Activated CD4-positive, alpha-beta T cell treated with anti-CD3 and anti-CD28 coated beads for 36 hours (primary cell): ENCODE measurements at regions not wholly inside any gene's neighbourhood (a gene's known extent, or its start where the extent isn't known, plus 50 kb on each side); places are given as distances from the start of the nearest gene placed in this dataset.
A peak's percentile ranks its signal among the peaks of the same experiment; 100 is the strongest.
"Not testable (repeated sequence)": the region's sequence is repeated elsewhere in the genome, so short reads cannot be mapped to it uniquely, and the experiment has no call there.

Source experiments
- ATAC-seq: fragments of 200-7000 bp; cut with Tn5 transposase; one replicate; pipeline ENCODE4 v1.10.0; 2021; ENCODE audit warnings: mild to moderate bottlenecking, moderate library complexity
- CTCF ChIA-PET: fragments of 350-600 bp; sonication (Branson Sonifier 250); formaldehyde crosslinking; loops from one replicate; lab custom pipeline; 2021; ENCODE audit warnings: antibody characterized with exemption; lab: Charles Lee
- POLR2A ChIA-PET: fragments of 350-600 bp; sonication (Branson Sonifier 250); formaldehyde crosslinking; loops from one replicate; lab custom pipeline; 2021; ENCODE audit warnings: antibody characterized with exemption, inconsistent platforms; lab: Charles Lee
- DNase-seq: peaks from one replicate; pipeline ENCODE4 v3.0.0-alpha.2; 2020
- H3K27ac Mint-ChIP-seq: one replicate; pipeline ENCODE4 v1.8.0; 2021; ENCODE audit warnings: mixed read lengths
- H3K27me3 Mint-ChIP-seq: one replicate; pipeline ENCODE4 v1.8.0; 2021; ENCODE audit warnings: mixed read lengths
- H3K36me3 Mint-ChIP-seq: one replicate; pipeline ENCODE4 v1.8.0; 2021; ENCODE audit warnings: low read depth, mixed read lengths
- H3K4me1 Mint-ChIP-seq: one replicate; pipeline ENCODE4 v1.8.0; 2021; ENCODE audit warnings: mixed read lengths
- H3K4me3 Mint-ChIP-seq: one replicate; pipeline ENCODE4 v1.8.0; 2021; ENCODE audit warnings: mild to moderate bottlenecking, moderate library complexity, mixed read lengths
- H3K9me3 Mint-ChIP-seq: one replicate; pipeline ENCODE4 v1.8.0; 2021; ENCODE audit warnings: low read depth, mixed read lengths
- intact Hi-C, 2 experiments: fragments of 100-400 bp; cut with DNase I in 1 of 2; cut with micrococcal nuclease in 1 of 2; formaldehyde crosslinking; loops; one replicate each; pipeline versions ENCODE4 v1.14.2 to v1.15.1; 2022 to 2024; cut with DNase I, micrococcal nuclease

DNA sequence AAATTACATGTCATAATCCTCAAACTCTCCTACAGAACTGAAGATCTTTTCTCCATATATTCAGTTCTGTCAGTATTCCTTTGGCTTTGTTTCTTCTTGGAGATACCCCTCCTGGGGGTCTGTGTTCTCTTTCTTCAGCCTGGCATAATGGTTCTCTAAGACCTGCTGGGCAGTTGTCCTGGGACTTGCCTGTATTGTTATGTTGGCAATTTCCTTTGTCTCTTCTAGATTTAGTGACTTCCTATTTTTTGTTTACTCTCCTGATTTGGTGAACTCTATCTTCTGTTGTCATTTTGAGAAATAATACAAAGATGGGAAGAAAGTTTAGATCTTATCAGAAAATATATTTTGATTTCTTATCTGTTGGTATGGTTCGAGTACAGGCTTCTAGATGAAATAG, 127.8 kb downstream of the GOSR1 start:
- peaks cover 19% of the 10 kb centered on the region for H3K4me1 Mint-ChIP-seq
- intact Hi-C loops: no loop called here
- H3K27ac Mint-ChIP-seq: no peak overlapping the region
- DNase-seq (no peak), ATAC-seq (no peak)
- ChIA-PET POLR2A (no interaction called here), CTCF (interaction anchor here (1.2 kb wide), 1 partner anchor 93 kb away, joined by 3 read pairs; no protein-coding TSS in a partner anchor)
- H3K4me3 Mint-ChIP-seq: no peak overlapping the region
- H3K27me3 Mint-ChIP-seq: no peaks in the 10 kb centered on the region
- H3K9me3 Mint-ChIP-seq: no peaks in the 10 kb centered on the region
- no peaks in the 10 kb centered on the region for H3K36me3 Mint-ChIP-seq

DNA sequence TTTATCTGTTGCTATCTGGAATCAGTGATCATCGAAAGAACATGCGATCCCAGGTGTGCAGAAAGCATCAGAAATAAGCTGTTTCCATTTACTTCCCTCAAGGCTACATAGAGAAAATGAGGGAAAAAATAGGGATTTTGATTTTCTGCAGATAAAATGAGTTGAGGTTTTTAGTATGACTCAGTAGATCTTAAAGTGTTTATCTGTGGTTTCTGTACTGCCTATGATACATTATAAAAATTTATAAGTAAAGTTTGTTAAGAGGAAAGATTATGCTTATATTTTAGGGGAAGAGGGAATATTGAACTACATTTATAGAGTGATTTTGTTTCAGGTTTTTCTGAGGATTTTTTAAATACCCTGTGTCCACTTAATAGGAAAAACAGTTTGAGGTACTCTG, 125.2 kb downstream of the GOSR1 start:
- H3K27me3 Mint-ChIP-seq, CTCF ChIA-PET, H3K27ac Mint-ChIP-seq, DNase-seq, POLR2A ChIA-PET, ATAC-seq, H3K36me3 Mint-ChIP-seq, H3K4me3 Mint-ChIP-seq, H3K9me3 Mint-ChIP-seq: not testable (repeated sequence)
- H3K4me1 Mint-ChIP-seq: peaks cover 30% of the 10 kb centered on the region
- intact Hi-C loops: loop anchor here in 1 of 2 experiments (5.0 kb wide), 1 partner anchor 115 kb away; no protein-coding TSS in a partner anchor

DNA sequence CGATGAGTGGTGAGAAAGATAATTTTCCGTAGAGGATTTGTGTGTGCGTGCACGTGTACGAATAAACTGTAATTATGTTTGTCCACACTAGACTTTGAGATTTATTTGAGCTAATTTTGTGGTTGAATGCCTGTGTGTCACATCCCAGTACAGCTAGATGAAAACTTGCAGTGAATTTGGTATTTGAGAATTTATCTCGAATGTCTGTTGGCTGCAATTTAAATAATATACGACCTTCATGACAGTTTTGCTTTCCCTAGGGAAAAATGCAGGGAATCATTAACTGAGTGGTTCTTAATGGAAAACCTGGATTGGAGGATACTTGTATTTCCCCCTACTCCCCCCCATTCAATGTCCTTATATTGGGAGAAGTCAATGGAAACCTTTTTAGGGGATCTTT, 124.8 kb downstream of the GOSR1 start:
- H3K27me3 Mint-ChIP-seq, ATAC-seq, DNase-seq, H3K27ac Mint-ChIP-seq, POLR2A ChIA-PET, H3K36me3 Mint-ChIP-seq, H3K9me3 Mint-ChIP-seq, CTCF ChIA-PET: not testable (repeated sequence)
- Mint-ChIP-seq H3K4me3 (peak overlapping the region; percentile 95), H3K4me1 (peaks cover 30% of the 10 kb centered on the region)
- intact Hi-C loops: loop anchor here in 1 of 2 experiments (5.0 kb wide), 1 partner anchor 115 kb away; no protein-coding TSS in a partner anchor

DNA sequence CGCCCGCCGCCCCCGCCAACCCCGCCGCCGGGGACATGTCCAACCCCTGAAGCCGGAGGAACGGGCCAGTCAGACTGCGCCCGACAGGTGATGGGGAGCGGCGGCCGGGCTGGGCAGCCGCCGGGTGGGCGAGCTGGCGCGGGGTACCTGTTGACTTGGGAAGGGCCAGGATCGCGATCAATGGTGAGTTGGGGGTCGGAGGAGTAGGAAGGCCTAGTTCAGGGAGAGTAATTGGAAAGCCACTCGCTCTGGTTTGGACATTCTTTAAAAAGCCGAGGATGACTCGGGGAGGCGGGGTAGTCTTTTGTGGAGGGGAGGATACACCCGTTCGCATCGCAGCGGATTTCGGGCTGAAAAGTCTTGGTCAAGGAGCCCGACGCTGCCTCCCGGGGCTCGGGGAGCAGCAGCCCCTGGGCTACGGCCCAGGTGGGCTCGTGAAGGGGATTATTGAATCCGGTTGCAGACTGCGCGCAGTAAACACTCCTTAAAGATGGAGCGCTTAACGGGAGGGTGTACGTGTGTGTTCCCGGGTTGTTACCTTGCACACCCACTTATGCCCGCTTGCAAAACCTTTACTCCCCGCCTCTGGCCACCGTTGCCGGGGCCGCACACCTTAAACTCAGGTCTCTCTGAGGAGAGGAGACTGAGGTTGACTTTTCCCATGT, 123.8 kb downstream of the GOSR1 start:
- Mint-ChIP-seq H3K27ac (peak overlapping the region; percentile 87), H3K36me3 (no peaks in the 10 kb centered on the region), H3K27me3 (no peaks in the 10 kb centered on the region), H3K9me3 (no peaks in the 10 kb centered on the region), H3K4me1 (peaks cover 30% of the 10 kb centered on the region), H3K4me3 (peak overlapping the region; percentile 95)
- POLR2A ChIA-PET: interaction anchor here (0.5 to 0.6 kb wide), 2 partner anchors 90 to 367 kb away, joined by 3 to 4 read pairs; no protein-coding TSS in a partner anchor
- intact Hi-C loops: loop anchor here in 1 of 2 experiments (5.0 kb wide), 1 partner anchor 116 kb away; no protein-coding TSS in a partner anchor
- CTCF ChIA-PET: interaction anchor here (0.6 kb wide), 1 partner anchor 512 kb away, joined by 3 read pairs; no protein-coding TSS in a partner anchor
- DNase-seq (peak; percentile 38), ATAC-seq (peak; percentile 11)

DNA sequence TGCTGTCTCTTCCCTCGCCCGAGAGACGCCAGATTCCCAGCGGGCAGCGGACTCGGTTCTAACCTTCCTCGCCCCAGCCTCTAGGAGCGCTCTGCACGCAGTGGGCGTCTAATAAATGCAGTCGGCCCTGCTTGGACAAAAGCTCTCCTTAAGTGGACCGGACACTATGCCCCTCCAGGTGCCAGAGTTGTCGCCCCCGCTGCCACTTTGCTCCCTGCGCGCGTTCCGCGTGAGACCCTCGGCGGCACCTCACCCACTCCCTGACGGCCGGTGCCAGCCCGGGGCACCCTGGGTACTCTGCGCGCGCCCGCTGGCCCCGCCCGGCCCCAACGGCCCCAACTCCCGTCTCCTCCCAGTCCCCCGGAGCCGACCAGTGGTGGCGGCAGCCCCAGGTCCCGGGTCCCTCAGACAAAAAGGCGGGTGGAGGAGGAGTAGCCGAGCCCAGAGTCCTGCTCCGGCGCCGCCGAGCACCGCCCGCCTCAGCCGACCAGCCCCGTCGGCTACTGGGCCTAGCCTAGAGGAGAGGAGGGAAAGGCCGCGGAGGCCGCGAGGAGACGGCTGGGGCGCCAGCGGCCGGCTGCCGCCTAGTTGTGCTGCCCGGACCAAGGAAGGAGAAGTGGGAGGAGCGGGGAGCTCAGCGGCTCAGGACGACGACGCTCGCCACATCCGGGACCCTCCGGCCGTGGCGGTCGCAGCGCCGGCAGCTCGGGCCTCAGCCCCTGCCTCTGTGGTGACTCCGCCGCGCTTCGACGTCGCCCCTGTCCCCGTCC, 123.0 kb downstream of the GOSR1 start:
- Mint-ChIP-seq H3K27me3 (no peaks in the 10 kb centered on the region), H3K4me1 (peaks cover 29% of the 10 kb centered on the region), H3K36me3 (peaks cover 3% of the 10 kb centered on the region), H3K9me3 (no peaks in the 10 kb centered on the region), H3K27ac (no peak overlapping the region), H3K4me3 (peak overlapping the region; percentile 95)
- ChIA-PET POLR2A (interaction anchor here (0.5 to 0.6 kb wide), 2 partner anchors 89 to 368 kb away, joined by 3 to 4 read pairs; no protein-coding TSS in a partner anchor), CTCF (interaction anchor here (0.6 kb wide), 1 partner anchor 512 kb away, joined by 3 read pairs; no protein-coding TSS in a partner anchor)
- peak; percentile 95 for ATAC-seq
- intact Hi-C loops: loop anchor here in 1 of 2 experiments (5.0 kb wide), 1 partner anchor 117 kb away; no protein-coding TSS in a partner anchor
- DNase-seq: peak; percentile 81

DNA sequence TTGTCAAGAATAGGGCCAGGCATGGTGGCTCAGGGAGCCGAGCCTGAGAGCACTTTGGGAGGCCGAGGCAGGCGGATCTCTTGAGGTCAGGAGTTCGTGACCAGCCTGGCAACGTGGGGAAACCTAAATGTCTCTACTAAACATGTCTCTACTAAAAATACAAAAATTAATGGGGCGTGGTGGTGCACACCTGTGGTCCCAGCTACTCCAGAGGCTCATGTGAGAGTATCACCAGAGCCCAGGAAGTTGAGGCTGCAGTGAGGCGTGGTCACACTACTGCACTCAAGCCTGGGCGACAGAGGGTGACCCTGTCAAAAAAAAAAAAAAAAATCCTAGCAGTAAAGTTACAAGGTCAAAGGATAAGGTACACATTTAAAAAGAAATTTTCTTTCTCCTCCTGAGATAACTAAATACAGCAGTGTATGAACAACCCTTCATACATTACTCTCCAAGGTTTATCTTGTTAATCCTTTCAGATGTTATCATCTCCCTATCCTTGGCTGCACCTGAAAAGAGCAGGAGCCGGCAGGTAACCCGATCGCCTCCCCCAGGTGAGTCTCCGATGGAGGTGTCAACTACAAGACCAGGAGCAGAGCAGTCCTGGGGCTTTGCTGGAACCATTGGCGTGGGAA, 122.3 kb downstream of the GOSR1 start:
- CTCF ChIA-PET: interaction anchor here (0.7 kb wide), 1 partner anchor 600 kb away, joined by 3 read pairs; no protein-coding TSS in a partner anchor
- Mint-ChIP-seq H3K4me3 (peak overlapping the region; percentile 95), H3K27me3 (no peaks in the 10 kb centered on the region)

DNA sequence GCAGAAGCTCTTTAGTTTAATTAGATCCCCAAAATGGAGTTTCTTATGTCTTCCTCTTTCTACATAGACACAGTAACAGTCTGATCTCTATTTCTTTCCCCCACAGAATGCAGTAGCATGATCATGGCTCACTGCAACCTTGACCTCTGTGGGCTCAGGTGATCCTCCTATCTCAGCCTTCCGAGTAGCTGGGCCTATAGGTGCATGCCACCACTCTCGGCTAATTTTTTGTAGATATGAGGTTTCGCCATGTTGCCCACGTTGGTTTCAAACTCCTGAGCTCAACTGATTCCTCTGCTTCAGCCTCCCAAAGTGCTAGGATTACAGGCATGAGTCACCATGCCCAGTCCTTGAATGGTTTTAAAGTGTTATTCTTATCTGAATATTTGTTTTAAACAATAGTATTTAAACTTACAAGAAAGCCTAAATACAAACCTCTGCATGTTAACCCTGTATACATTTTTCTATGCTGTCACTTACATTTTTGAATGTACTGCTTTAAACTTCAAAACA, 120.6 kb downstream of the GOSR1 start:
- H3K9me3 Mint-ChIP-seq: no peaks in the 10 kb centered on the region
- ATAC-seq (no peak), DNase-seq (no peak)
- peaks cover 22% of the 10 kb centered on the region for H3K4me1 Mint-ChIP-seq
- CTCF ChIA-PET: no interaction called here
- no peak overlapping the region for H3K27ac Mint-ChIP-seq
- POLR2A ChIA-PET: no interaction called here
- intact Hi-C loops: no loop called here
- peaks cover 4% of the 10 kb centered on the region for H3K36me3 Mint-ChIP-seq
- no peak overlapping the region for H3K4me3 Mint-ChIP-seq
- no peaks in the 10 kb centered on the region for H3K27me3 Mint-ChIP-seq

More for the DNA sequence above, 122.3 kb downstream of the GOSR1 start:
- H3K9me3 Mint-ChIP-seq: no peaks in the 10 kb centered on the region
- POLR2A ChIA-PET: no interaction called here
- intact Hi-C loops: loop anchor here in 1 of 2 experiments (5.0 kb wide), 1 partner anchor 118 kb away; no protein-coding TSS in a partner anchor
- DNase-seq: no peak
- peaks cover 24% of the 10 kb centered on the region for H3K4me1 Mint-ChIP-seq
- no peak overlapping the region for H3K27ac Mint-ChIP-seq
- peak; percentile 3 for ATAC-seq
- peaks cover 4% of the 10 kb centered on the region for H3K36me3 Mint-ChIP-seq

DNA sequence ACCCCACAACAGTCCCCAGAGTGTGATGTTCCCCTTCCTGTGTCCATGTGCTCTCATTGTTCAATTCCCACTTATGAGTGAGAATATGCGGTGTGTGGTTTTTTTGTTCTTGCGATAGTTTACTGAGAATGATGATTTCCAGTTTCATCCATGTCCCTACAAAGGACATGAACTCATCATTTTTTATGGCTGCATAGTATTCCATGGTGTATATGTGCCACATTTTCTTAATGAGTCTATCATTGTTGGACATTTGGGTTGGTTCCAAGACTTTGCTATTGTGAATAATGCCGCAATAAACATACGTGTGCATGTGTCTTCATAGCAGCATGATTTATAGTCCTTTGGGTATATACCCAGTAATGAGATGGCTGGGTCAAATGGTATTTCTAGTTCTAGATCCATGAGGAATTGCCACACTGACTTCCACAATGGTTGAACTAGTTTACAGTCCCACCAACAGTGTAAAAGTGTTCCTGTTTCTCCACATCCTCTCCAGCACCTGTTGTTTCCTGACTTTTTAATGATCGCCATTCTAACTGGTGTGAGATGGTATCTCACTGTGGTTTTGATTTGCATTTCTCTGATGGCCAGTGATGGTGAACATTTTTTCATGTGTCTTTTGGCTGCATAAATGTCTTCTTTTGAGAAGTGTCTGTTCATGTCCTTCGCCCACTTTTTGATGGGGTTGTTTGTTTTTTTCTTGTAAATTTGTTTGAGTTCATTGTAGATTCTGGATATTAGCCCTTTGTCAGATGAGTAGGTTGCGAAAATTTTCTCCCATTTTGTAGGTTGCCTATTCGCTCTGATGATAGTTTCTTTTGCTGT, 120.0 kb downstream of the GOSR1 start:
- POLR2A ChIA-PET, H3K9me3 Mint-ChIP-seq, H3K36me3 Mint-ChIP-seq, ATAC-seq, H3K27ac Mint-ChIP-seq, CTCF ChIA-PET, intact Hi-C loops, H3K4me3 Mint-ChIP-seq, DNase-seq, H3K27me3 Mint-ChIP-seq: not testable (repeated sequence)
- peaks cover 17% of the 10 kb centered on the region for H3K4me1 Mint-ChIP-seq

DNA sequence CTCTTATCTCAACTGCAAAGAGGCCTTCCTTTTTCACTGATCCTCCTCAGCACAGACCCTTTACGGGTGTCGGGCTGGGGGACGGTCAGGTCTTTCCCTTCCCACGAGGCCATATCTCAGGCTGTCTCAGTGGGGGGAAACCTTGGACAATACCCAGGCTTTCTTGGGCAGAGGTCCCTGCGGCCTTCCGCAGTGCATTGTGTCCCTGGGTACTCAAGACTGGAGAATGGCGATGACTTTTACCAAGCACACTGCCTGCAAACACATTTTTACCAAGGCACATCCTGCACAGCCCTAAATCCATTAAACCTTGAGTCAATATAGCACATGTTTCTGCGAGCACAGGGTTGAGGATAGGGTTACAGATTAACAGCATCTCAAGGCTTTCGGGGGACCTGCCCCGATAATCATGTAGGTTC, 117.8 kb downstream of the GOSR1 start:
- H3K9me3 Mint-ChIP-seq, intact Hi-C loops, DNase-seq, H3K36me3 Mint-ChIP-seq, H3K4me3 Mint-ChIP-seq, ATAC-seq, H3K27me3 Mint-ChIP-seq, POLR2A ChIA-PET, H3K27ac Mint-ChIP-seq, CTCF ChIA-PET: not testable (repeated sequence)
- peaks cover 10% of the 10 kb centered on the region for H3K4me1 Mint-ChIP-seq

DNA sequence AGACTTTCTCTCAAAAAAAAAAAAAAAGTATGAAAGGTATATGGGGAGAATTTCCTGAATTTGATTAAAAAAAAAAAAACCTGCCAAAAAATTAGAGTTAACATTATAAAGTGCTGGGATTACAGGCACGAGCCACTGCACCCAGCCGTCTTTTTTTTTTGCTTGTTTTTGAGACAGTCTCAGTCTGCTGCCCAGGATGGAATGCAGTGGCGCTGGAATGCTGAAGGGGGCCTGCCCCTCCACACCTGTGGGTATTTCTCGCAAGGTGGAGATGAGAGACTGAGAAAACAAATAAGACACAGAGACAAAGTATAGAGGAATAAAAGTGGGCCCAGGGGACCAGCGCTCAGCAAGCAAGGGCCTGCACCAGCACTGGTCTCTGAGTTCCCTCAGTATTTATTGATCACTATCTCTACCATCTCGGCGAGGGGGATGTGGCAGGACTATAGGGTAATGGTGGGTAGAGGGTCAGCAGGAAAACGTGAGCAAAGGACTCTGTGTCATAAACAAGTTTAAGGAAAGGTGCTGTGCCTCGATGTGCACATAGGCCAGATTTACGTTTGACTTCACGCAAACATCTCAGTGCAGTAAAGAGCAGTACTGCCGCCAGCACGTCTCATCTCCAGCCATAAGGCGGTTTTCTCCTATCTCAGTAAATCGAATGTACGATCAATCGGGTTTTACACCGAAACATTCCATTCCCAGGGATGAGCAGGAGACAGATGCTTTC, 117.2 kb downstream of the GOSR1 start:
- H3K4me3 Mint-ChIP-seq: no peak overlapping the region
- no peaks in the 10 kb centered on the region for H3K27me3 Mint-ChIP-seq
- CTCF ChIA-PET: no interaction called here
- H3K4me1 Mint-ChIP-seq: peaks cover 5% of the 10 kb centered on the region
- peaks cover 4% of the 10 kb centered on the region for H3K36me3 Mint-ChIP-seq
- POLR2A ChIA-PET: no interaction called here
- intact Hi-C loops: no loop called here
- no peak overlapping the region for H3K27ac Mint-ChIP-seq
- DNase-seq (no peak), ATAC-seq (no peak)
- H3K9me3 Mint-ChIP-seq: no peaks in the 10 kb centered on the region
